Stomach (tissue), 8 donors: ENCODE measurements at regions not wholly inside any gene's neighbourhood (a gene's known extent, or its start where the extent isn't known, plus 50 kb on each side); places are given as distances from the start of the nearest gene placed in this dataset.

Experiments
- DNase-seq, 2 donors: peaks; one replicate each; pipeline versions ENCODE4 v3.0.0 to v3.0.0-alpha.2; 2013 to 2019
- H3K27ac ChIP-seq, 5 donors: fragments of 200-600 bp in 4 of 5; sonication (generic) in 4 of 5; one replicate each; pipeline ENCODE4 v1.5.1; 2013 to 2019; ENCODE audit warnings: mild to moderate bottlenecking in 1 of 5, moderate library complexity in 1 of 5
- H3K27me3 ChIP-seq, 3 donors: fragments of 200-600 bp; sonication (generic); one replicate each; pipeline ENCODE4 v1.5.1; 2017 to 2019; ENCODE audit warnings: mixed run types in 1 of 3
- H3K36me3 ChIP-seq, 4 donors: fragments of 200-600 bp; sonication (generic); 1 replicate in 3 of 4; 2 replicates in 1 of 4; pipeline ENCODE4 v1.5.1; 2016 to 2019
- H3K4me1 ChIP-seq, 4 donors: fragments of 200-600 bp; sonication (generic); one replicate each; pipeline ENCODE4 v1.5.1; 2016 to 2019
- H3K4me3 ChIP-seq, 4 donors: fragments of 200-600 bp; sonication (generic) in 3 of 4; one replicate each; pipeline ENCODE4 v1.5.1; 2016 to 2019; ENCODE audit warnings: mild to moderate bottlenecking in 1 of 4
- H3K9me3 ChIP-seq, 4 donors: fragments of 200-600 bp; sonication (generic); one replicate each; pipeline ENCODE4 v1.5.1; 2016 to 2019
- EP300 ChIP-seq: sonication (generic); formaldehyde crosslinking; IDR thresholded peaks from one replicate; pipeline ENCODE4 v1.6.1; 2017; ENCODE audit warnings: antibody characterized with exemption
- POLR2A ChIP-seq, 4 donors: fragments of 450-650 bp; IDR thresholded peaks; one replicate each; pipeline ENCODE4 v1.6.1; 2016; ENCODE audit warnings: antibody characterized with exemption in 4 of 4, control low read depth in 2 of 4, mild to moderate bottlenecking in 1 of 4, moderate library complexity in 1 of 4
- POLR2AphosphoS5 ChIP-seq, 3 donors: sonication (generic); formaldehyde crosslinking; IDR thresholded peaks; one replicate each; pipeline ENCODE4 v1.6.1; 2016; ENCODE audit warnings: antibody characterized with exemption in 3 of 3
- WGBS, 5 donors: extraction: QIAGEN DNeasy Blood & Tissue Kit in 3 of 5; methylation state at CpG; one replicate each; pipeline versions ENCODE4 v1.1.5 to v1.1.7; 2013 to 2018; 5-methylcytosine and 5-hydroxymethylcytosine counted together
- intact Hi-C: fragments of 100-400 bp; cut with DNase I; formaldehyde crosslinking; loops from one replicate; pipeline ENCODE4 v1.15.1; 2023; ENCODE audit warnings: low total_unique reads
- TF ChIP-seq, protein P1 (sequence below), 7 experiments: fragments of 450-650 bp in 4 of 7; fragments of 200-600 bp in 3 of 7; sonication (generic) in 3 of 7; IDR thresholded peaks; one replicate each; pipeline ENCODE4 v1.5.1; 2016 to 2019; ENCODE audit warnings: antibody characterized with exemption in 7 of 7, control low read depth in 2 of 7, mild to moderate bottlenecking in 1 of 7
- donor health status: healthy with polysubstance abuse.
- donor health status: Bipolar disorder and iron deficiency.
- donor health status: healthy.

DNA sequence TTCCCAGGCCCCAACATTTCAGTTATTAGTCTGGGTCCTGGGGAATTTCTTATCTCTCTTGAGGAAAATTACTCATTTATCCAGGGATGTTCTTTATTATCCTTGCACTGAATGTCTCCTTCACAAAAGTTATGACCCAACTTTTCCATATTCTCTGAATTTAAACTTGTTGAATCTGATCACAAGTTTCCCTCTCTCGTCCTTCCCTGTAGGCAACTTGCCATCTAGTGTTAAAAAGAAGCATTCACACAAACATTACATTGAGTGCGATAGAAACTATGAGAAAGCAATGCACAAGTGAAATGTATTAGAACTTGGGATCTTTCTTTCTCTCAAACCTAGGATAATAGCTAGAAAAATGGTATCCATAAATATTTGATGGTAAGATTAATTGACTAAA lies 608.4 kb downstream of the FSCB start:
- Histone ChIP-seq H3K4me3 (no peak overlapping the region), H3K4me1 (no peaks in the 10 kb centered on the region), H3K36me3 (no peaks in the 10 kb centered on the region), H3K9me3 (no peaks in the 10 kb centered on the region), H3K27me3 (no peaks in the 10 kb centered on the region), H3K27ac (no peak overlapping the region)
- peak in 1 of 2 donors; percentile 26 for DNase-seq
- TF ChIP-seq, protein P1, sequence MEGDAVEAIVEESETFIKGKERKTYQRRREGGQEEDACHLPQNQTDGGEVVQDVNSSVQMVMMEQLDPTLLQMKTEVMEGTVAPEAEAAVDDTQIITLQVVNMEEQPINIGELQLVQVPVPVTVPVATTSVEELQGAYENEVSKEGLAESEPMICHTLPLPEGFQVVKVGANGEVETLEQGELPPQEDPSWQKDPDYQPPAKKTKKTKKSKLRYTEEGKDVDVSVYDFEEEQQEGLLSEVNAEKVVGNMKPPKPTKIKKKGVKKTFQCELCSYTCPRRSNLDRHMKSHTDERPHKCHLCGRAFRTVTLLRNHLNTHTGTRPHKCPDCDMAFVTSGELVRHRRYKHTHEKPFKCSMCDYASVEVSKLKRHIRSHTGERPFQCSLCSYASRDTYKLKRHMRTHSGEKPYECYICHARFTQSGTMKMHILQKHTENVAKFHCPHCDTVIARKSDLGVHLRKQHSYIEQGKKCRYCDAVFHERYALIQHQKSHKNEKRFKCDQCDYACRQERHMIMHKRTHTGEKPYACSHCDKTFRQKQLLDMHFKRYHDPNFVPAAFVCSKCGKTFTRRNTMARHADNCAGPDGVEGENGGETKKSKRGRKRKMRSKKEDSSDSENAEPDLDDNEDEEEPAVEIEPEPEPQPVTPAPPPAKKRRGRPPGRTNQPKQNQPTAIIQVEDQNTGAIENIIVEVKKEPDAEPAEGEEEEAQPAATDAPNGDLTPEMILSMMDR (IDR thresholded peaks at IDR 0.05), result no peak
- TF ChIP-seq POLR2A (IDR thresholded peaks at IDR 0.05), result no peak
- no peak for TF ChIP-seq EP300
- TF ChIP-seq POLR2AphosphoS5 (IDR thresholded peaks at IDR 0.05), result no peak
- WGBS, 5 donors, result 51 to 60% (median 54%) methylated on average over 2 of the region's 2 CpGs
- intact Hi-C loops, result no loop called here

DNA sequence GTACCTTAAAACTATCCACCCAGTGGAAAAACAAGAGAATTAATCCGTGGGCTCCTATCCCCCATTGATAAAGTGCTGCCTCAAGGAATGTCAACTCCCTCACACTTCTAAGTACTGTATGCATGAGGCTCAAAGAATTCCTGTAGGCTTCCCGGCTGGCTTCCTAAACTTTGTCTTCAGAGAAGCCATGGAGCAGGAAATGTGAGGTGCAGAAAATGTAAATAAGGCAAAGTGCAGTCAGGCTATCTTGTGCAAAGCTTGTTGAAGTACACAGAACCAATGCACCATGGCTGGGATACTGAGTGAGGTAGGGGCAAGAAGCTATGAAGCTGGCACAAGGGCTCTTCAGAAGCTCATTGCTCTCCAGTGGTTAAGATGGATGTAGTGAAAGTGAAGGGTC lies 611.0 kb downstream of the FSCB start:
- Histone ChIP-seq H3K4me3 (no peak overlapping the region), H3K27me3 (no peaks in the 10 kb centered on the region), H3K36me3 (no peaks in the 10 kb centered on the region), H3K27ac (no peak overlapping the region), H3K9me3 (no peaks in the 10 kb centered on the region), H3K4me1 (no peaks in the 10 kb centered on the region)
- TF ChIP-seq, protein P1 (IDR thresholded peaks at IDR 0.05), result no peak
- TF ChIP-seq POLR2A (IDR thresholded peaks at IDR 0.05), result no peak
- TF ChIP-seq EP300, result no peak
- TF ChIP-seq POLR2AphosphoS5 (IDR thresholded peaks at IDR 0.05), result no peak
- peak in 1 of 2 donors; percentile 39 for DNase-seq
- intact Hi-C loops, result no loop called here
- 24 to 56% (median 42%) methylated on average over 2 of the region's 2 CpGs for WGBS, 5 donors

DNA sequence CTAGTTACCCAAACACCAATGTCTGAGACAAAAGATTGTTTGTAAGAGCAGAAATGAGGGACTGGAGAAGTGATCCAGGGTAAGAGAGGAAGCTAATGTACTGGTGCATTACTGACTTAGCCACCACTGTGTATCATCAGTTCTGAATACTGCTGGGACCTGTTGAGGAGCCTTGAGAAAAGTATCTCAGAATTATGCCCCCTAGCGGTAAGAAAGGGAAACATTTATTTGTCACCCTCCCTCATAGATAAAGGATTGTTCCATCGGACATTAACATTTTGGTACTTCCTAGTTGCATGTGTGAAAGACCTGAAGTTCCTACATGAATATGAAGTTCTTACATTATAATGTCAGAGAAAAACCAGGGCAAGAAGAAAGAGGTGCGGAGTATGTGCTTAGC lies 612.5 kb downstream of the FSCB start:
- WGBS, 5 donors, result 57 to 60% (median 58%) methylated on average over 3 of the region's 3 CpGs

DNA sequence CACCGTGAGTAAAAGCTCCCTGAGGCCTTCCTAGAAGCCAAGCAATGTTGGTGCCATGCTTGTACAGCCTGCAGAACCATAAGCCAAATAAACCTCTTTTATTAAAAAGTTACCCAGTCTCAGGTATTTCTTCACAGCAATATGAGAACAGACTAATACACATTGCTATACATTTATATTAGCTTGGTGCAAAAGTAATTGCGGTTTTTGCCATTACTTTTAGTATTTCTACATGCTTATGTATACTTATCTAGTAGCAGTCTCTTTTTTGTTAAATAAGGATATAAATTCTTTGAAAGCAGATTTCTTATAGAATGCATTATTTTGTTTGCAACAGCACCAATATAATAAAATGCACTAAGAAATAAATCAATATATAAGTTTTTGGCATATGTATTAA lies 619.6 kb downstream of the FSCB start:
- TF ChIP-seq EP300 (no peak), POLR2A (IDR thresholded peaks at IDR 0.05) (no peak), POLR2AphosphoS5 (IDR thresholded peaks at IDR 0.05) (no peak)
- TF ChIP-seq, protein P1 (IDR thresholded peaks at IDR 0.05), result no peak
- 84 to 93% (median 89%) methylated on average over 2 of the region's 2 CpGs for WGBS, 5 donors

More for the DNA sequence above, 612.5 kb downstream of the FSCB start:
- no peaks in the 10 kb centered on the region for H3K27me3 ChIP-seq
- H3K36me3 ChIP-seq, result no peaks in the 10 kb centered on the region
- no peak for DNase-seq
- intact Hi-C loops, result no loop called here
- H3K4me3 ChIP-seq, result no peak overlapping the region
- TF ChIP-seq, protein P1 (IDR thresholded peaks at IDR 0.05), result peak in 1 of 7 experiments; percentile 33
- TF ChIP-seq EP300, result no peak
- no peaks in the 10 kb centered on the region for H3K9me3 ChIP-seq
- no peak overlapping the region for H3K27ac ChIP-seq
- H3K4me1 ChIP-seq, result no peaks in the 10 kb centered on the region

More for the DNA sequence above, 619.6 kb downstream of the FSCB start:
- Histone ChIP-seq H3K4me1 (no peaks in the 10 kb centered on the region), H3K27ac (no peak overlapping the region), H3K27me3 (no peaks in the 10 kb centered on the region), H3K36me3 (no peaks in the 10 kb centered on the region), H3K9me3 (no peaks in the 10 kb centered on the region), H3K4me3 (no peak overlapping the region)
- no peak for DNase-seq
- intact Hi-C loops, result no loop called here
